HCT116 (cell line): ENCODE measurements at regions not wholly inside any gene's neighbourhood (a gene's known extent, or its start where the extent isn't known, plus 50 kb on each side); places are given as distances from the start of the nearest gene placed in this dataset.

Experiments used
- ATF3 ChIP-seq: IDR thresholded peaks from 2 replicates; pipeline ENCODE4 v1.6.1; 2012
- CTCF ChIP-seq, 3 experiments: fragments of 200-600 bp in 1 of 3; sonication (generic) in 1 of 3; IDR thresholded peaks in 2 of 3; conservative IDR thresholded peaks in 1 of 3; 2 replicates each; pipeline ENCODE4 v1.5.1; 2012 to 2017; ENCODE audit warnings: low read depth in 2 of 3, low read length in 2 of 3, antibody characterized with exemption in 1 of 3, borderline replicate concordance in 1 of 3, control low read depth in 1 of 3, mild to moderate bottlenecking in 1 of 3, mixed read lengths in 1 of 3, mixed run types in 1 of 3, moderate library complexity in 1 of 3; ENCODE audit not compliant: insufficient read depth in 1 of 3
- EGR1 ChIP-seq: IDR thresholded peaks from 2 replicates; pipeline ENCODE4 v1.6.1; 2012; ENCODE audit warnings: low read depth
- EZH2 ChIP-seq: fragments of 200-600 bp; sonication (generic); IDR thresholded peaks from 2 replicates; pipeline ENCODE4 v1.6.1; 2017; ENCODE audit warnings: antibody characterized with exemption, mixed run types
- EZH2phosphoT487 ChIP-seq: fragments of 200-600 bp; IDR thresholded peaks from 2 replicates; pipeline ENCODE4 v1.6.1; 2018; ENCODE audit warnings: antibody characterized with exemption, borderline replicate concordance
- MAX ChIP-seq: IDR thresholded peaks from 2 replicates; pipeline ENCODE4 v1.6.1; 2012
- POLR2A ChIP-seq: IDR thresholded peaks from 2 replicates; pipeline ENCODE4 v1.7.0; 2011; ENCODE audit warnings: borderline replicate concordance; ENCODE audit not compliant: insufficient read depth, insufficient read length; ENCODE audit errors: extremely low read depth
- POLR2AphosphoS5 ChIP-seq: IDR thresholded peaks from 2 replicates; pipeline ENCODE4 v1.6.1; 2011; ENCODE audit warnings: mild to moderate bottlenecking, low read depth, low read length, moderate library complexity
- SRF ChIP-seq: IDR thresholded peaks from 2 replicates; pipeline ENCODE4 v1.6.1; 2012; ENCODE audit warnings: low read depth
- TCF7L2 ChIP-seq: IDR thresholded peaks from 2 replicates; pipeline ENCODE4 v1.7.0; 2011; ENCODE audit warnings: borderline replicate concordance, inconsistent platforms; ENCODE audit not compliant: insufficient read depth, insufficient read length; ENCODE audit errors: extremely low read depth
- YY1 ChIP-seq: IDR thresholded peaks from 2 replicates; pipeline ENCODE4 v1.6.1; 2011; ENCODE audit warnings: low read length, low read depth, moderate library complexity, mild to moderate bottlenecking; ENCODE audit not compliant: insufficient replicate concordance; ENCODE audit errors: extremely low read depth
- ZBTB33 ChIP-seq: IDR thresholded peaks from 2 replicates; pipeline ENCODE4 v1.6.1; 2011; ENCODE audit warnings: mild to moderate bottlenecking, low read length, moderate library complexity; ENCODE audit not compliant: insufficient replicate concordance; ENCODE audit errors: extremely low read depth
- ZNF274 ChIP-seq: fragments of 200-500 bp; sonication (Bioruptor generic); IDR thresholded peaks from 2 replicates; pipeline ENCODE4 v1.6.1; 2014; ENCODE audit warnings: mild to moderate bottlenecking, low read depth, low read length, inconsistent platforms

GRCh38 chr12:74319886-74320285 is 217.7 kb upstream of the ATXN7L3B start:
- no peak for TF ChIP-seq CTCF (IDR thresholded peaks at IDR 0.05 in 2 of 3, conservative IDR thresholded peaks at IDR 0.05 in 1 of 3; ENCODE audit: borderline replicate concordance in 1 of 3, insufficient read depth in 1 of 3, low read depth in 2 of 3, low read length in 2 of 3)
- TF ChIP-seq EZH2phosphoT487, result no peak
- TF ChIP-seq MAX, result no peak
- no peak for TF ChIP-seq EGR1
- TF ChIP-seq ZBTB33, result no peak
- no peak for TF ChIP-seq YY1
- TF ChIP-seq TCF7L2, result no peak
- no peak for TF ChIP-seq POLR2A
- TF ChIP-seq ATF3, result no peak
- TF ChIP-seq POLR2AphosphoS5, result no peak
- TF ChIP-seq EZH2, result no peak
- no peak for TF ChIP-seq ZNF274
- TF ChIP-seq SRF, result no peak
